ENCODE measurements at regions not wholly inside any gene's neighbourhood (a gene's known extent, or its start where the extent isn't known, plus 50 kb on each side); places are given as distances from the start of the nearest gene placed in this dataset.

DNA sequence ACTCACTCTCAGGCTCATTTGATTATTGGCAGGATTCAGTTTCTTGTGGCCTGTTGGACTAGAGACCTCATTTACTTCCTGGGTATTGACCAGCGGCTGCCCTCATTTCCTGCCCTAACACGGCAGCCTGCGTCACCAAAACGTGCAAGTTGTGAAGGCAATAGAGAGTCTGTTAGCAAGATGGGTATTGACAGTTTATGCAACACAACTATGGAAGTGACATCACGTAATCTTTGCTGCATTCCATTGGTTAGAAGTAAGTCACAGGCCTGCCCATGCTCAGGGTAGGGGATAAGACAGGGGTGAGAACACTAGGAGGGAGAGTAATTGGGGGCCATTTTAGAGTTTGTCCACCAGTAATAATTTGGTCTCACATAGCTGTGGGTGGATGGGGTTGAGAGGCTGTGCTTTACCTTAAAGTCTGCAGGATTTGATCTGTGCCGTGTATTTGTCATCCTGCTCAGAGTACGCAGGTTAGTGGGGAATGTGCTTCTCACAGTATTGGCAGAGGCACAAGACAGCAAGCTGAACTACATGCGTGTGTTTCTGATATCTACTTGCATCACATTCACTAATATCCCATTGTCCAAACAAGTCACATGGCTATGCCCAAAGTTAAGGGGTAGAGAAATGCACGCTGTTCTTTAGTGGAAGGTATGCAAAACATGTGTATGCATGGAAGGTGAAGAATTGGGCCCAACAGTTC lies 83.3 kb downstream of the EDEM1 start:
- Histone ChIP-seq H3K27ac (ENCODE audit: low read depth, low read length, severe bottlenecking) (no peak overlapping the region), H3K4me3 (ENCODE audit: extremely low read depth, insufficient read depth, low read length, poor library complexity, severe bottlenecking) (no peak overlapping the region), H3K4me1 (ENCODE audit: control insufficient read depth, insufficient read depth, low read length, poor library complexity, severe bottlenecking) (no peaks in the 10 kb centered on the region), H3K36me3 (ENCODE audit: control insufficient read depth, insufficient read depth, low read length) (no peaks in the 10 kb centered on the region), H3K9me3 (ENCODE audit: control insufficient read depth, low read length) (no peaks in the 10 kb centered on the region)
- whole genome bisulfite sequencing, 2 experiments (ENCODE audit: insufficient coverage in 2 of 2), result 84 to 85% methylated on average over 7 of the region's 9 CpGs

DNA sequence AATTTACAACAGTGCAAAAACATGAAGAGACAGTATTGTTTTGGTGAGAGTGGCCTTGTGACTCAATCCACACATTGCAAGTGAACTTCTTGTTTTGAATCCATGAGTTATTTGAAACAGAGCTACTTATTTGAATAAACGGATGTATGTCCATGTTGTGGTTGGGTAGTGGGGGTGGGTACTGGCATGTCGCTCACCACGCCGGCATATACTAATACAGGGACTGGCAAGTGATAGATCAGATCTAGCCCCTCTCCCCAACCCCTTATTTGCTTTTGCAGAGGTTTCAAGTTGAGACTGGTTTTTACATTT lies 83.8 kb downstream of the EDEM1 start:
- Histone ChIP-seq H3K27ac (ENCODE audit: low read depth, low read length, severe bottlenecking) (no peak overlapping the region), H3K4me1 (ENCODE audit: control insufficient read depth, insufficient read depth, low read length, poor library complexity, severe bottlenecking) (no peaks in the 10 kb centered on the region)
- 100% methylated on average over 1 of the region's 4 CpGs; no CpG with 5 or more reads in 1 of the 2 experiments for WGBS, 2 experiments (ENCODE audit: insufficient coverage in 2 of 2)

DNA sequence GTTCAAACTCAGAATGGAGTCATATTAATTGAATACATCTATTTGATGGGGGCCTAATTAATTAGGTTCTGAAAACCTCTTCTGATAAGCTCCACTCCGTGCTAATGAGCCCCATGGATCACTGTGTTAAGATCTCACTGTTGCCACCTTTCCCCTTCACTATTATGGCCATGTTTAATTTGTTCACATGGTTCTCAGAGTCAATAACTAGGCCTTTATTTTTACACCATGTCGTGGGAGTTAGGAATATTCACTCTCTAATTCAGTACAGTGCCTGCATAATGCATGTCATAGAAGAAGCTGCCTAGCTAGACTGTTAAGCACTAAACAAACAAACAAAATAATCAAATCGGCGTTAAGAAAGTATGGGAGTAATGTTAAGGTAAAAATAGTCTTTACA lies 84.9 kb downstream of the EDEM1 start:
- Histone ChIP-seq H3K36me3 (ENCODE audit: control insufficient read depth, insufficient read depth, low read length) (no peaks in the 10 kb centered on the region), H3K9me3 (ENCODE audit: control insufficient read depth, low read length) (no peaks in the 10 kb centered on the region), H3K27ac (ENCODE audit: low read depth, low read length, severe bottlenecking) (no peak overlapping the region), H3K4me1 (ENCODE audit: control insufficient read depth, insufficient read depth, low read length, poor library complexity, severe bottlenecking) (no peaks in the 10 kb centered on the region), H3K4me3 (ENCODE audit: extremely low read depth, insufficient read depth, low read length, poor library complexity, severe bottlenecking) (no peak overlapping the region)
- 86 to 100% methylated on average over 1 of the region's 4 CpGs for WGBS, 2 experiments (ENCODE audit: insufficient coverage in 2 of 2)

More for the DNA sequence above, 83.8 kb downstream of the EDEM1 start:
- Histone ChIP-seq H3K36me3 (ENCODE audit: control insufficient read depth, insufficient read depth, low read length) (no peaks in the 10 kb centered on the region), H3K9me3 (ENCODE audit: control insufficient read depth, low read length) (no peaks in the 10 kb centered on the region), H3K4me3 (ENCODE audit: extremely low read depth, insufficient read depth, low read length, poor library complexity, severe bottlenecking) (no peak overlapping the region)

DNA sequence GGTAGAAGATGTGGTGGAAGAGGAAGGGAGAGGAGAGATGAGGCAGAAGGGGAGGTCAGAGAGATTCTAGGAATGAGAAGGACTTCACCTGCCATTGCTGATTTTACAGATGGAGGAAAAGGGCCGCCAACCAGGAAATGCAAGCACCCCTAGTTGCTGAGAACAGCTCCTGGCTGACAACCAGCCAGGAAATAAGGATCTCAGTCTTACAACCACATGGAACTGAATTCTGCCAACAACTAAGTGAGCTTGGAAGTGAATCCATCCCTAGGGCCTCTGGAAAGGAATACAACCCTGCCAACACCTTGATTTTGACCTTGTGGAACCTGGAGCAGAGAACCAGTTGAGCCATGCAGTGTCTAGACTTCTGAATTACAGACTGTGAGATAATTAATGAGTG lies 86.6 kb downstream of the EDEM1 start:
- no peak overlapping the region for H3K27ac ChIP-seq (ENCODE audit: low read depth, low read length, severe bottlenecking)
- H3K4me1 ChIP-seq (ENCODE audit: control insufficient read depth, insufficient read depth, low read length, poor library complexity, severe bottlenecking), result no peaks in the 10 kb centered on the region
- H3K4me3 ChIP-seq (ENCODE audit: extremely low read depth, insufficient read depth, low read length, poor library complexity, severe bottlenecking), result no peak overlapping the region
- WGBS, 2 experiments (ENCODE audit: insufficient coverage in 2 of 2), result 83 to 100% methylated on average over 1 of the region's 1 CpG
- no peaks in the 10 kb centered on the region for H3K36me3 ChIP-seq (ENCODE audit: control insufficient read depth, insufficient read depth, low read length)
- H3K9me3 ChIP-seq (ENCODE audit: control insufficient read depth, low read length), result no peaks in the 10 kb centered on the region

GRCh38 chr3:5275529-5275928 lies 88.0 kb downstream of the EDEM1 start:
- WGBS, 2 experiments (ENCODE audit: insufficient coverage in 2 of 2), result 82 to 90% methylated on average over 2 of the region's 2 CpGs
- Histone ChIP-seq H3K4me1 (ENCODE audit: control insufficient read depth, insufficient read depth, low read length, poor library complexity, severe bottlenecking) (no peaks in the 10 kb centered on the region), H3K4me3 (ENCODE audit: extremely low read depth, insufficient read depth, low read length, poor library complexity, severe bottlenecking) (no peak overlapping the region), H3K36me3 (ENCODE audit: control insufficient read depth, insufficient read depth, low read length) (no peaks in the 10 kb centered on the region), H3K9me3 (ENCODE audit: control insufficient read depth, low read length) (no peaks in the 10 kb centered on the region), H3K27ac (ENCODE audit: low read depth, low read length, severe bottlenecking) (peak overlapping the region; percentile 26)

GRCh38 chr3:5276934-5277333 lies 89.4 kb downstream of the EDEM1 start:
- Histone ChIP-seq H3K4me3 (ENCODE audit: extremely low read depth, insufficient read depth, low read length, poor library complexity, severe bottlenecking) (no peak overlapping the region), H3K27ac (ENCODE audit: low read depth, low read length, severe bottlenecking) (no peak overlapping the region), H3K9me3 (ENCODE audit: control insufficient read depth, low read length) (peaks cover 7% of the 10 kb centered on the region), H3K4me1 (ENCODE audit: control insufficient read depth, insufficient read depth, low read length, poor library complexity, severe bottlenecking) (no peaks in the 10 kb centered on the region), H3K36me3 (ENCODE audit: control insufficient read depth, insufficient read depth, low read length) (no peaks in the 10 kb centered on the region)
- 100% methylated on average over 1 to 3 of the region's 8 CpGs for WGBS, 2 experiments (ENCODE audit: insufficient coverage in 2 of 2)

DNA sequence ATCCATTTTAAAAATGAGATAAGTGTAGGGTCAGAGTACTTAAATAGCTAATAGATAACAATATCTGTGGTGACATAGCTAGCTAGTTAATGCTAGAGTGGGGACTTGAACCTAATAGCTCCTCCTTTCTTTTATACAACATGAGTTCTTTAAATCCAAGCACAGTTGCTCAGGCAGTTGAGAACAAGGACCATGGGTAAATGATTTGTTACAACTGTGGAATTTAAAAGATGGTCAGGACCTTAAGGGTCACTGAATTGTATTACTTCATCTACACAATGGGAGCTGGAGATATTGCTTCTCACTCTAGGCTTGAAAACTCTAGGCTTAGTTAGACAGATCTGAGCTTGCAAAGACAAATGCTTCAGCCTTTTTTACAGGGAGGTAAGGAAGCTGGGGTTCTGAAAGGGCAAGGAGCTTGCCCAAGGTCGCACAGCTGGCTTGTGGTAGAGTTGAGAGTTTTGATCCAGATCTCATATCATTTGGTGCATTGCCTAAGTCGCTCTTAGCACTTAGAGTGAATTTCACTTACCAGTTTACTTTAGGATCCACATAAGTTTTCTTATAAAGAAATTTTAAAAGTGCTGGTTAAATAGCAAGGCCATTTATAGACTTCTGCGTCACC lies 90.2 kb downstream of the EDEM1 start:
- 90% methylated on average over 2 of the region's 3 CpGs; no CpG with 5 or more reads in 1 of the 2 experiments for WGBS, 2 experiments (ENCODE audit: insufficient coverage in 2 of 2)
- no peak overlapping the region for H3K4me3 ChIP-seq (ENCODE audit: extremely low read depth, insufficient read depth, low read length, poor library complexity, severe bottlenecking)
- no peak overlapping the region for H3K27ac ChIP-seq (ENCODE audit: low read depth, low read length, severe bottlenecking)
- H3K4me1 ChIP-seq (ENCODE audit: control insufficient read depth, insufficient read depth, low read length, poor library complexity, severe bottlenecking), result no peaks in the 10 kb centered on the region
- peaks cover 8% of the 10 kb centered on the region for H3K9me3 ChIP-seq (ENCODE audit: control insufficient read depth, low read length)
- H3K36me3 ChIP-seq (ENCODE audit: control insufficient read depth, insufficient read depth, low read length), result no peaks in the 10 kb centered on the region

GRCh38 chr3:5278666-5279065 lies 91.2 kb downstream of the EDEM1 start:
- Histone ChIP-seq H3K36me3 (ENCODE audit: control insufficient read depth, insufficient read depth, low read length) (no peaks in the 10 kb centered on the region), H3K4me1 (ENCODE audit: control insufficient read depth, insufficient read depth, low read length, poor library complexity, severe bottlenecking) (no peaks in the 10 kb centered on the region), H3K4me3 (ENCODE audit: extremely low read depth, insufficient read depth, low read length, poor library complexity, severe bottlenecking) (no peak overlapping the region), H3K27ac (ENCODE audit: low read depth, low read length, severe bottlenecking) (no peak overlapping the region), H3K9me3 (ENCODE audit: control insufficient read depth, low read length) (peaks cover 10% of the 10 kb centered on the region)

GRCh38 chr3:5282703-5283102 lies 95.2 kb downstream of the EDEM1 start:
- no peaks in the 10 kb centered on the region for H3K4me1 ChIP-seq (ENCODE audit: control insufficient read depth, insufficient read depth, low read length, poor library complexity, severe bottlenecking)
- no CpG with 5 or more reads among the region's 1 CpG for WGBS, 2 experiments (ENCODE audit: insufficient coverage in 2 of 2)
- no peak overlapping the region for H3K4me3 ChIP-seq (ENCODE audit: extremely low read depth, insufficient read depth, low read length, poor library complexity, severe bottlenecking)
- no peaks in the 10 kb centered on the region for H3K36me3 ChIP-seq (ENCODE audit: control insufficient read depth, insufficient read depth, low read length)
- H3K9me3 ChIP-seq (ENCODE audit: control insufficient read depth, low read length), result peaks cover 16% of the 10 kb centered on the region
- no peak overlapping the region for H3K27ac ChIP-seq (ENCODE audit: low read depth, low read length, severe bottlenecking)

GRCh38 chr3:5285439-5285838 lies 97.9 kb downstream of the EDEM1 start:
- Histone ChIP-seq H3K9me3 (ENCODE audit: control insufficient read depth, low read length) (peaks cover 25% of the 10 kb centered on the region), H3K27ac (ENCODE audit: low read depth, low read length, severe bottlenecking) (no peak overlapping the region), H3K36me3 (ENCODE audit: control insufficient read depth, insufficient read depth, low read length) (no peaks in the 10 kb centered on the region), H3K4me1 (ENCODE audit: control insufficient read depth, insufficient read depth, low read length, poor library complexity, severe bottlenecking) (no peaks in the 10 kb centered on the region), H3K4me3 (ENCODE audit: extremely low read depth, insufficient read depth, low read length, poor library complexity, severe bottlenecking) (no peak overlapping the region)

- H3K9me3 ChIP-seq (ENCODE audit: control insufficient read depth, low read length), result peaks cover 9% of the 10 kb centered on the region
- no peaks in the 10 kb centered on the region for H3K36me3 ChIP-seq (ENCODE audit: control insufficient read depth, insufficient read depth, low read length)
- H3K27ac ChIP-seq (ENCODE audit: low read depth, low read length, severe bottlenecking), result no peak overlapping the region
- WGBS, 2 experiments (ENCODE audit: insufficient coverage in 2 of 2), result 90 to 97% methylated on average over 3 of the region's 3 CpGs
- no peak overlapping the region for H3K4me3 ChIP-seq (ENCODE audit: extremely low read depth, insufficient read depth, low read length, poor library complexity, severe bottlenecking)
- peaks cover 7% of the 10 kb centered on the region for H3K4me1 ChIP-seq (ENCODE audit: control insufficient read depth, insufficient read depth, low read length, poor library complexity, severe bottlenecking)
Measured at GRCh38 chr3:5290915-5291314, 103.4 kb downstream of the EDEM1 start.

Measured in mesodermal cell (in vitro differentiated cells).